ENCODE measurements at regions not wholly inside any gene's neighbourhood (a gene's known extent, or its start where the extent isn't known, plus 50 kb on each side); places are given as distances from the start of the nearest gene placed in this dataset.

DNA sequence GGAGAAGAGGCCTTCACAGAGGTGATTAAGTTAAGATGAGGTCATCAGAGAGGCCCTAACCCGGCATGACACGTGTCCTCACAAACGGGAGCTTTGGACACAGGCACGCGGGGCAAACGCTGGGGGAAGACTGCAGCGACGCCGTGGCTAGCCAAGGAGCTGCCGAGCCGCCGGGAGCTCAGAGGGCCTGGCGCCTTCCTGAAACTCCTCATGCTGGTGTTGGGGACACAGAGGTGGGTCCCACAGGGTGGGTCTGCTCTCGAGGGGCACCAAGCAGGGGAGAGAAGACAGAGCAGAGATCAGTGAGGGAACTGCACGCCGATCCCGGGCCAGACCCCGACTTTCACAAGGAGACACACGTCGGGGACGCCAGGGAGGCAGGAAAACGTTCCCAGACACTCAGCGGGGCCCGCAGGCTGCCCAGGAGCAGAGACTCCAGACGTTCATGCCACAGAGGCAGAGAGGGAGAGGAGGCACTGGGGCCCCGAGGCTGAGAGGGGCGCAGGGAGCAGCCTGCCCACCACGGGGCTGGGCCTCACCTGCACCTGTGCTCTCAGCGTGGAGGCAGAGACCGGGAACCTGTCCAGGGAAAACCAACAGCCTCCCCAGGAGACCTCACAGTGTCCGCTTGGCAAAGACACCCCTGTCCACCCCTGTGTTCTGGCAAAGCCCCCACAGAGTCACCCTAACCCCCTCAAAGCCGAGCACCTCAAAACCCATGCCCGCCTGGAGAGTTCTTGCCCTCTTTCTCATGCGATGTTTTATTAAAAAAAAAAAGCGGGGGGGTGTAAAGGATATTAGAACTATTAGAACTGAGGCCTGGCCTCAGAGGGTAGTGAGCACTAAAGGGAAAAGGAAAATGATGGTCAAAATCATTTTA is 103.8 kb downstream of the PDGFA start:
- TF ChIP-seq CTCF (IDR thresholded peaks at IDR 0.05; ENCODE audit: poor library complexity) (no peak), EZH2phosphoT487 (IDR thresholded peaks at IDR 0.05; ENCODE audit: low read depth, severe bottlenecking, unreplicated experiment) (no peak), EZH2 (IDR thresholded peaks at IDR 0.05; ENCODE audit: borderline replicate concordance) (no peak)

Measured in hepatocyte (in vitro differentiated cells).